ENCODE measurements at regions not wholly inside any gene's neighbourhood (a gene's known extent, or its start where the extent isn't known, plus 50 kb on each side); places are given as distances from the start of the nearest gene placed in this dataset.

GRCh38 chr6:102679865-102680264, 1286.4 kb downstream of the GRIK2 start:
- DNase-seq: no peak

- no peak for DNase-seq
These were observed 1283.7 kb downstream of the GRIK2 start for GRCh38 chr6:102677225-102677624.

GRCh38 chr6:102670735-102671134, 1277.2 kb downstream of the GRIK2 start:
- no peak for DNase-seq

GRCh38 chr6:102662851-102663250, 1269.3 kb downstream of the GRIK2 start:
- DNase-seq: no peak

- no peak for DNase-seq
These were observed 1266.8 kb downstream of the GRIK2 start for GRCh38 chr6:102660303-102660702.

GRCh38 chr6:102655823-102656222, 1262.3 kb downstream of the GRIK2 start:
- DNase-seq: no peak

GRCh38 chr6:102641426-102641825, 1247.9 kb downstream of the GRIK2 start:
- DNase-seq: no peak

GRCh38 chr6:102631921-102632320, 1238.4 kb downstream of the GRIK2 start:
- DNase-seq: no peak

- DNase-seq: no peak
These were observed 1229.7 kb downstream of the GRIK2 start for GRCh38 chr6:102623201-102623600.

- DNase-seq: no peak
These were observed 1226.1 kb downstream of the GRIK2 start for GRCh38 chr6:102619585-102619984.

GRCh38 chr6:102582569-102582968, 1189.1 kb downstream of the GRIK2 start:
- DNase-seq: no peak

- no peak for DNase-seq
These were observed 1188.0 kb downstream of the GRIK2 start for GRCh38 chr6:102581378-102582124.

GRCh38 chr6:102571236-102571908, 1177.9 kb downstream of the GRIK2 start:
- DNase-seq: no peak

GRCh38 chr6:102562713-102563112, 1169.2 kb downstream of the GRIK2 start:
- DNase-seq: no peak

GRCh38 chr6:102553214-102553613, 1159.7 kb downstream of the GRIK2 start:
- DNase-seq: no peak

- no peak for DNase-seq
These were observed 1155.8 kb downstream of the GRIK2 start for GRCh38 chr6:102549221-102549874.

- no peak for DNase-seq
These were observed 1131.8 kb downstream of the GRIK2 start for GRCh38 chr6:102525336-102525735.

GRCh38 chr6:102520966-102521365, 1127.5 kb downstream of the GRIK2 start:
- no peak for DNase-seq

- no peak for DNase-seq
These were observed 1124.0 kb downstream of the GRIK2 start for GRCh38 chr6:102517506-102517905.

GRCh38 chr6:102501615-102502014, 1108.1 kb downstream of the GRIK2 start:
- DNase-seq: no peak

- DNase-seq: no peak
These were observed 1101.3 kb downstream of the GRIK2 start for GRCh38 chr6:102494808-102495207.

GRCh38 chr6:102493485-102493884, 1100.0 kb downstream of the GRIK2 start:
- no peak for DNase-seq

- no peak for DNase-seq
These were observed 1095.2 kb downstream of the GRIK2 start for GRCh38 chr6:102488729-102489128.

GRCh38 chr6:102485480-102485879, 1092.0 kb downstream of the GRIK2 start:
- no peak for DNase-seq
